NCI-H1105 (cell line): ENCODE measurements at regions not wholly inside any gene's neighbourhood (a gene's known extent, or its start where the extent isn't known, plus 50 kb on each side); places are given as distances from the start of the nearest gene placed in this dataset.

Experiments
- DNase-seq: peaks from one replicate; lab custom pipeline; 2025; lab: John Stamatoyannopoulos, UW

GRCh38 chr15:69713726-69714559 lies 261.3 kb downstream of the RPLP1 start:
- no peak for DNase-seq

GRCh38 chr15:69715210-69715609 lies 262.6 kb downstream of the RPLP1 start:
- no peak for DNase-seq

GRCh38 chr15:69718436-69718835 lies 265.8 kb downstream of the RPLP1 start:
- no peak for DNase-seq

- DNase-seq = no peak
These were observed 266.3 kb downstream of the RPLP1 start for GRCh38 chr15:69718916-69719315.

- no peak for DNase-seq
These were observed 267.1 kb downstream of the RPLP1 start for GRCh38 chr15:69719527-69720240.

GRCh38 chr15:69720536-69720935 lies 267.9 kb downstream of the RPLP1 start:
- no peak for DNase-seq

- no peak for DNase-seq
These were observed 270.3 kb downstream of the RPLP1 start for GRCh38 chr15:69722924-69723323.

GRCh38 chr15:69723404-69724096 lies 270.9 kb downstream of the RPLP1 start:
- DNase-seq = peak; percentile 83

GRCh38 chr15:69724333-69724732 lies 271.7 kb downstream of the RPLP1 start:
- DNase-seq = no peak

GRCh38 chr15:69725275-69725674 lies 272.7 kb downstream of the RPLP1 start:
- no peak for DNase-seq

GRCh38 chr15:69725957-69726356 lies 273.3 kb downstream of the RPLP1 start:
- DNase-seq = no peak

GRCh38 chr15:69727121-69727924 lies 274.7 kb downstream of the RPLP1 start:
- no peak for DNase-seq

- DNase-seq = no peak
These were observed 276.6 kb downstream of the RPLP1 start for GRCh38 chr15:69729167-69729748.

GRCh38 chr15:69730281-69731080 lies 277.9 kb downstream of the RPLP1 start:
- DNase-seq = no peak

GRCh38 chr15:69731081-69731330 lies 278.4 kb downstream of the RPLP1 start:
- no peak for DNase-seq

GRCh38 chr15:69731581-69731980 lies 279.0 kb downstream of the RPLP1 start:
- DNase-seq = no peak

- no peak for DNase-seq
These were observed 279.5 kb downstream of the RPLP1 start for GRCh38 chr15:69732133-69732532.

- no peak for DNase-seq
These were observed 282.1 kb downstream of the RPLP1 start for GRCh38 chr15:69734699-69735098.

- DNase-seq = no peak
These were observed 282.5 kb downstream of the RPLP1 start for GRCh38 chr15:69735121-69735520.

GRCh38 chr15:69736161-69736560 lies 283.5 kb downstream of the RPLP1 start:
- no peak for DNase-seq

GRCh38 chr15:69737916-69738315 lies 285.3 kb downstream of the RPLP1 start:
- DNase-seq = no peak
